GM13977 (cell line): ENCODE measurements at regions not wholly inside any gene's neighbourhood (a gene's known extent, or its start where the extent isn't known, plus 50 kb on each side); places are given as distances from the start of the nearest gene placed in this dataset.

Experiments
- DNase-seq: peaks from one replicate; pipeline ENCODE4 v3.0.0; 2012; ENCODE audit warnings: low spot score
- CTCF ChIP-seq: IDR thresholded peaks from 2 replicates; pipeline ENCODE4 v1.5.1; 2012; ENCODE audit warnings: mild to moderate bottlenecking, control low read depth; ENCODE audit not compliant: insufficient read depth; ENCODE audit errors: extremely low read depth, missing control alignments
- in situ Hi-C: fragments of 300-500 bp; cut with MboI; formaldehyde crosslinking; loops from one replicate; pipeline ENCODE4 v1.12.0; 2022; ENCODE audit warnings: low sequenced_read_pairs, low pct_unique_long_range_greater_than_20kb, mixed read lengths, inconsistent platforms; ENCODE audit not compliant: unreplicated experiment

- in situ Hi-C loops, result no loop called here
- DNase-seq, result no peak
- TF ChIP-seq CTCF, result no peak
These were observed 391.8 kb downstream of the ZPLD1 start for GRCh38 chr3:102826636-102827035.

GRCh38 chr3:102827386-102827785 lies 392.6 kb downstream of the ZPLD1 start:
- DNase-seq, result no peak
- no peak for TF ChIP-seq CTCF
- in situ Hi-C loops, result no loop called here

GRCh38 chr3:102830415-102830814 lies 395.6 kb downstream of the ZPLD1 start:
- DNase-seq, result no peak
- no peak for TF ChIP-seq CTCF
- in situ Hi-C loops, result no loop called here

GRCh38 chr3:102841866-102842265 lies 407.1 kb downstream of the ZPLD1 start:
- in situ Hi-C loops, result no loop called here
- TF ChIP-seq CTCF, result no peak
- no peak for DNase-seq

- in situ Hi-C loops, result no loop called here
These were observed 432.0 kb downstream of the ZPLD1 start for GRCh38 chr3:102866845-102867244.

GRCh38 chr3:102883515-102883914 lies 448.7 kb downstream of the ZPLD1 start:
- no peak for DNase-seq
- TF ChIP-seq CTCF, result no peak
- in situ Hi-C loops, result no loop called here

More at GRCh38 chr3:102866845-102867244, 432.0 kb downstream of the ZPLD1 start:
- DNase-seq, result no peak
- no peak for TF ChIP-seq CTCF

- in situ Hi-C loops, result no loop called here
These were observed 450.5 kb downstream of the ZPLD1 start for GRCh38 chr3:102885289-102885688.

More at GRCh38 chr3:102885289-102885688, 450.5 kb downstream of the ZPLD1 start:
- TF ChIP-seq CTCF, result no peak
- DNase-seq, result no peak
